SK-N-SH treated with all-trans-retinoic acid at 6 μM for 48 hours (cell line): ENCODE measurements at regions not wholly inside any gene's neighbourhood (a gene's known extent, or its start where the extent isn't known, plus 50 kb on each side); places are given as distances from the start of the nearest gene placed in this dataset.

ENCODE experiments used
- ARNTL ChIP-seq: fragments of 450-650 bp; formaldehyde crosslinking; IDR thresholded peaks from 2 replicates; pipeline ENCODE4 v1.5.0; 2020; ENCODE audit warnings: low read depth, mild to moderate bottlenecking, moderate library complexity, borderline replicate concordance
- PPARA ChIP-seq: fragments of 250-450 bp; sonication (Bioruptor Pico); IDR thresholded peaks from 2 replicates; pipeline ENCODE4 v1.5.0; 2020; ENCODE audit warnings: mild to moderate bottlenecking, borderline replicate concordance
- RARB ChIP-seq: fragments of 250-450 bp; sonication (Bioruptor Pico); IDR thresholded peaks from 2 replicates; pipeline ENCODE4 v1.8.0; 2021; ENCODE audit warnings: mild to moderate bottlenecking, moderate library complexity
- SNAI2 ChIP-seq: fragments of 250-450 bp; sonication (Bioruptor Pico); IDR thresholded peaks from 2 replicates; pipeline ENCODE4 v1.5.0; 2020; ENCODE audit warnings: mild to moderate bottlenecking, moderate library complexity
- ZFP30 ChIP-seq: fragments of 450-650 bp; formaldehyde crosslinking; IDR thresholded peaks from 2 replicates; pipeline ENCODE4 v1.5.0; 2022; ENCODE audit warnings: mild to moderate bottlenecking, moderate library complexity
- ZNF70 ChIP-seq: fragments of 450-650 bp; formaldehyde crosslinking; IDR thresholded peaks from 2 replicates; pipeline ENCODE4 v1.5.0; 2020; ENCODE audit warnings: mild to moderate bottlenecking, moderate library complexity
- ZNF8 ChIP-seq: fragments of 450-650 bp; formaldehyde crosslinking; IDR thresholded peaks from 2 replicates; pipeline ENCODE4 v1.5.0; 2020; ENCODE audit warnings: mild to moderate bottlenecking, moderate library complexity
- TF ChIP-seq, protein P1 (sequence below): fragments of 250-450 bp; sonication (Bioruptor Pico); IDR thresholded peaks from 2 replicates; pipeline ENCODE4 v1.5.1; 2020; ENCODE audit warnings: low read depth, mild to moderate bottlenecking, moderate library complexity
- TF ChIP-seq, protein P2 (sequence below): fragments of 250-450 bp; sonication (Bioruptor Pico); IDR thresholded peaks from 2 replicates; pipeline ENCODE4 v1.8.0; 2020; ENCODE audit warnings: mild to moderate bottlenecking, moderate library complexity, borderline replicate concordance
- TF ChIP-seq, protein P3 (sequence below): fragments of 250-450 bp; sonication (Bioruptor Pico); IDR thresholded peaks from 2 replicates; pipeline ENCODE4 v1.5.0; 2020; ENCODE audit warnings: mild to moderate bottlenecking, moderate library complexity

DNA sequence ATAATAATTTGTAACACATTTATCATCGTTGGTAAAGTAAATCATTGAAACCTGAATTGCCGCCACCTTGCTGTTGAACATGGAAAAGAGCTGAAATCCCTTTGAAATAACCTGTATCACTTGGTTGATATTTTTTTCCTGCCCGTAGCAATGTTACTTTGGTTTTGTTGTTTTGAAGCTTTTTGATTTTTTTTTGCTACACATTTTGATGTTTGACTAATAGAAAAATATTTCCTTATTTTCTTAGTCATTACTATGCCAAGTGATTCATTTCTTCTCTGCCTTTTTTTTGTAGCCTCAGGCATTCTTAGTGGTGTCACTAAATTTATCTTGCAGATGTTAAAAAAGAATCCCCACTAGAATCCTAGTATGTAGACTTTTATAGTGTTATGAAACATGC lies 235.1 kb upstream of the MEOX2 start:
- no peak for TF ChIP-seq ZFP30 (CRISPR knock-in tag)
- no peak for TF ChIP-seq ZNF70 (CRISPR knock-in tag)
- no peak for TF ChIP-seq ARNTL (CRISPR knock-in tag)
- TF ChIP-seq, protein P1, sequence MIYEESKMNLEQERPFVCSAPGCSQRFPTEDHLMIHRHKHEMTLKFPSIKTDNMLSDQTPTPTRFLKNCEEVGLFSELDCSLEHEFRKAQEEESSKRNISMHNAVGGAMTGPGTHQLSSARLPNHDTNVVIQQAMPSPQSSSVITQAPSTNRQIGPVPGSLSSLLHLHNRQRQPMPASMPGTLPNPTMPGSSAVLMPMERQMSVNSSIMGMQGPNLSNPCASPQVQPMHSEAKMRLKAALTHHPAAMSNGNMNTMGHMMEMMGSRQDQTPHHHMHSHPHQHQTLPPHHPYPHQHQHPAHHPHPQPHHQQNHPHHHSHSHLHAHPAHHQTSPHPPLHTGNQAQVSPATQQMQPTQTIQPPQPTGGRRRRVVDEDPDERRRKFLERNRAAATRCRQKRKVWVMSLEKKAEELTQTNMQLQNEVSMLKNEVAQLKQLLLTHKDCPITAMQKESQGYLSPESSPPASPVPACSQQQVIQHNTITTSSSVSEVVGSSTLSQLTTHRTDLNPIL, result no peak
- TF ChIP-seq, protein P2, sequence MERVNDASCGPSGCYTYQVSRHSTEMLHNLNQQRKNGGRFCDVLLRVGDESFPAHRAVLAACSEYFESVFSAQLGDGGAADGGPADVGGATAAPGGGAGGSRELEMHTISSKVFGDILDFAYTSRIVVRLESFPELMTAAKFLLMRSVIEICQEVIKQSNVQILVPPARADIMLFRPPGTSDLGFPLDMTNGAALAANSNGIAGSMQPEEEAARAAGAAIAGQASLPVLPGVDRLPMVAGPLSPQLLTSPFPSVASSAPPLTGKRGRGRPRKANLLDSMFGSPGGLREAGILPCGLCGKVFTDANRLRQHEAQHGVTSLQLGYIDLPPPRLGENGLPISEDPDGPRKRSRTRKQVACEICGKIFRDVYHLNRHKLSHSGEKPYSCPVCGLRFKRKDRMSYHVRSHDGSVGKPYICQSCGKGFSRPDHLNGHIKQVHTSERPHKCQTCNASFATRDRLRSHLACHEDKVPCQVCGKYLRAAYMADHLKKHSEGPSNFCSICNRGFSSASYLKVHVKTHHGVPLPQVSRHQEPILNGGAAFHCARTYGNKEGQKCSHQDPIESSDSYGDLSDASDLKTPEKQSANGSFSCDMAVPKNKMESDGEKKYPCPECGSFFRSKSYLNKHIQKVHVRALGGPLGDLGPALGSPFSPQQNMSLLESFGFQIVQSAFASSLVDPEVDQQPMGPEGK (CRISPR knock-in tag), result no peak
- TF ChIP-seq ZNF8 (CRISPR knock-in tag), result no peak
- TF ChIP-seq RARB, result no peak
- no peak for TF ChIP-seq SNAI2 (CRISPR knock-in tag)
- TF ChIP-seq, protein P3, sequence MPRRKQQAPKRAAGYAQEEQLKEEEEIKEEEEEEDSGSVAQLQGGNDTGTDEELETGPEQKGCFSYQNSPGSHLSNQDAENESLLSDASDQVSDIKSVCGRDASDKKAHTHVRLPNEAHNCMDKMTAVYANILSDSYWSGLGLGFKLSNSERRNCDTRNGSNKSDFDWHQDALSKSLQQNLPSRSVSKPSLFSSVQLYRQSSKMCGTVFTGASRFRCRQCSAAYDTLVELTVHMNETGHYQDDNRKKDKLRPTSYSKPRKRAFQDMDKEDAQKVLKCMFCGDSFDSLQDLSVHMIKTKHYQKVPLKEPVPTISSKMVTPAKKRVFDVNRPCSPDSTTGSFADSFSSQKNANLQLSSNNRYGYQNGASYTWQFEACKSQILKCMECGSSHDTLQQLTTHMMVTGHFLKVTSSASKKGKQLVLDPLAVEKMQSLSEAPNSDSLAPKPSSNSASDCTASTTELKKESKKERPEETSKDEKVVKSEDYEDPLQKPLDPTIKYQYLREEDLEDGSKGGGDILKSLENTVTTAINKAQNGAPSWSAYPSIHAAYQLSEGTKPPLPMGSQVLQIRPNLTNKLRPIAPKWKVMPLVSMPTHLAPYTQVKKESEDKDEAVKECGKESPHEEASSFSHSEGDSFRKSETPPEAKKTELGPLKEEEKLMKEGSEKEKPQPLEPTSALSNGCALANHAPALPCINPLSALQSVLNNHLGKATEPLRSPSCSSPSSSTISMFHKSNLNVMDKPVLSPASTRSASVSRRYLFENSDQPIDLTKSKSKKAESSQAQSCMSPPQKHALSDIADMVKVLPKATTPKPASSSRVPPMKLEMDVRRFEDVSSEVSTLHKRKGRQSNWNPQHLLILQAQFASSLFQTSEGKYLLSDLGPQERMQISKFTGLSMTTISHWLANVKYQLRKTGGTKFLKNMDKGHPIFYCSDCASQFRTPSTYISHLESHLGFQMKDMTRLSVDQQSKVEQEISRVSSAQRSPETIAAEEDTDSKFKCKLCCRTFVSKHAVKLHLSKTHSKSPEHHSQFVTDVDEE (CRISPR knock-in tag), result no peak
- no peak for TF ChIP-seq PPARA (CRISPR knock-in tag)
